ENCODE measurements at regions not wholly inside any gene's neighbourhood (a gene's known extent, or its start where the extent isn't known, plus 50 kb on each side); places are given as distances from the start of the nearest gene placed in this dataset.

DNA sequence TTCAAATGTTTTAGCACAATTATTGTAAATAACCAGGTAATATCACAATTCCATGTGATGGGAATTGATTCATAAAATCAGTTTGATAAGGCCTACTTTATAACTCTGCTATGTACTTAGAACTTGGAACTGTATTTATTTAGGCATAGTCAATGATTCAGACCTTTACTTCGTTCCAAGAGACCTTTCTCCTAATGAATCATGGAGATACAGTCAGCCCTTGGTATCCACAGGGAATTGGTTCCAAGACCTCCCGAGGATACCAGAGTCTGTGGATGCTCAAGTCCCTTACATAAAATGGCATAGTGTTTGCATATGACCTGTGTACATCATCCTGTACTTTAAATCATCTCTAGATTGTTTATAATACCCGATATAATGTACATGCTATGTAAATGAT is 60.8 kb upstream of the UMPS start:
- TF ChIP-seq, protein P1, sequence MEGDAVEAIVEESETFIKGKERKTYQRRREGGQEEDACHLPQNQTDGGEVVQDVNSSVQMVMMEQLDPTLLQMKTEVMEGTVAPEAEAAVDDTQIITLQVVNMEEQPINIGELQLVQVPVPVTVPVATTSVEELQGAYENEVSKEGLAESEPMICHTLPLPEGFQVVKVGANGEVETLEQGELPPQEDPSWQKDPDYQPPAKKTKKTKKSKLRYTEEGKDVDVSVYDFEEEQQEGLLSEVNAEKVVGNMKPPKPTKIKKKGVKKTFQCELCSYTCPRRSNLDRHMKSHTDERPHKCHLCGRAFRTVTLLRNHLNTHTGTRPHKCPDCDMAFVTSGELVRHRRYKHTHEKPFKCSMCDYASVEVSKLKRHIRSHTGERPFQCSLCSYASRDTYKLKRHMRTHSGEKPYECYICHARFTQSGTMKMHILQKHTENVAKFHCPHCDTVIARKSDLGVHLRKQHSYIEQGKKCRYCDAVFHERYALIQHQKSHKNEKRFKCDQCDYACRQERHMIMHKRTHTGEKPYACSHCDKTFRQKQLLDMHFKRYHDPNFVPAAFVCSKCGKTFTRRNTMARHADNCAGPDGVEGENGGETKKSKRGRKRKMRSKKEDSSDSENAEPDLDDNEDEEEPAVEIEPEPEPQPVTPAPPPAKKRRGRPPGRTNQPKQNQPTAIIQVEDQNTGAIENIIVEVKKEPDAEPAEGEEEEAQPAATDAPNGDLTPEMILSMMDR (IDR thresholded peaks at IDR 0.05) = no peak
- Histone ChIP-seq H3K9me3 (replicated peaks in 1 of 2; ENCODE audit: control insufficient read depth in 1 of 2, insufficient read depth in 1 of 2, low read length in 2 of 2) (no peaks in the 10 kb centered on the region), H3K27me3 (ENCODE audit: control insufficient read depth in 2 of 2, insufficient read depth in 2 of 2, low read length in 2 of 2) (no peaks in the 10 kb centered on the region), H3K4me2 (replicated peaks; ENCODE audit: extremely low read depth, low read length, poor library complexity, severe bottlenecking) (no peak overlapping the region), H4K20me1 (ENCODE audit: insufficient read depth, low read length) (no peaks in the 10 kb centered on the region), H3K27ac (ENCODE audit: low read depth in 1 of 2, low read length in 2 of 2) (no peak overlapping the region), H3K4me3 (replicated peaks in 1 of 3; ENCODE audit: low read depth in 2 of 3, low read length in 3 of 3) (no peak overlapping the region), H3K9ac (ENCODE audit: insufficient read depth, low read length, poor library complexity, severe bottlenecking) (no peak overlapping the region), H3K79me2 (ENCODE audit: insufficient read depth, low read length) (no peaks in the 10 kb centered on the region), H3K4me1 (ENCODE audit: control insufficient read depth in 1 of 2, insufficient read depth in 2 of 2, low read length in 2 of 2) (peaks cover 0 to 4% of the 10 kb centered on the region in 2 donors), H3K36me3 (replicated peaks in 1 of 2; ENCODE audit: control insufficient read depth in 1 of 2, insufficient read depth in 2 of 2, low read length in 2 of 2) (no peaks in the 10 kb centered on the region), H2AFZ (ENCODE audit: insufficient read depth, low read depth, low read length, poor library complexity, severe bottlenecking) (no peak overlapping the region)
- no peak for DNase-seq
- intact Hi-C loops (cut with micrococcal nuclease) = no loop called here
- whole genome bisulfite sequencing (ENCODE audit: insufficient coverage) = 100% methylated on average over 2 of the region's 3 CpGs
- Mint-ChIP-seq H3K27me3 (ENCODE audit: low read depth in 3 of 3) (peaks cover 3 to 5% (median 4%) of the 10 kb centered on the region in 3 donors), H3K4me1 (peaks cover 7% of the 10 kb centered on the region), H3K27ac (no peak overlapping the region), H3K9me3 (peaks cover 2 to 8% (median 4%) of the 10 kb centered on the region in 7 donors), H3K36me3 (peaks cover 0 to 2% of the 10 kb centered on the region in 2 donors), H3K4me3 (no peak overlapping the region)

DNA sequence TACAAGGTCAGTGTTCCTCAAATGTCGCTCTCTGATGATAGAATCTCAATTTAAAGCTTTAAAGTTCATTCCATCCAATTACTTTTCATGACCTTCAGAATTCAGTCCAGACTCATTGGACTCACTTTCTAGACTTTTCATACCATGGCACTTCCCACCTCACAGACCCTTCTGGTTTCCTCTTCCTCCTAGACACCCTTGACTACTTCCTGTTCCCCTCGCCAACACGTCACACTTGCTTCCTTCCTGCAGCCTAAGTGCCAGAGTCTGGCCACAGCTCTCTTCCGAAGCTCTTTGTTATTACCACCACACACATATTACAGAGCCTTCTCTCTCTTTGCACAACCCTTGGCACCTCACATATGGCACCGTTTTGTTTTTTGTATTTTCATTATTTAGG is 59.1 kb upstream of the UMPS start:
- H3K79me2 ChIP-seq (ENCODE audit: insufficient read depth, low read length) = no peaks in the 10 kb centered on the region
- Mint-ChIP-seq H3K27ac (peak overlapping the region in 2 of 7 donors; percentile 22 to 49), H3K4me3 (peak overlapping the region in 1 of 2 donors; percentile 22), H3K36me3 (peaks cover 0 to 2% of the 10 kb centered on the region in 2 donors), H3K9me3 (peaks cover 2 to 8% (median 4%) of the 10 kb centered on the region in 7 donors), H3K27me3 (ENCODE audit: low read depth in 3 of 3) (peaks cover 3 to 4% (median 3%) of the 10 kb centered on the region in 3 donors), H3K4me1 (peaks cover 7% of the 10 kb centered on the region)
- intact Hi-C loops (cut with micrococcal nuclease) = no loop called here
- H3K36me3 ChIP-seq (replicated peaks in 1 of 2; ENCODE audit: control insufficient read depth in 1 of 2, insufficient read depth in 2 of 2, low read length in 2 of 2) = no peaks in the 10 kb centered on the region
- H3K27ac ChIP-seq (ENCODE audit: low read depth in 1 of 2, low read length in 2 of 2) = no peak overlapping the region
- whole genome bisulfite sequencing (ENCODE audit: insufficient coverage) = 33% methylated on average over 3 of the region's 5 CpGs
- H3K4me3 ChIP-seq (replicated peaks in 1 of 3; ENCODE audit: low read depth in 2 of 3, low read length in 3 of 3) = no peak overlapping the region
- no peaks in the 10 kb centered on the region for H4K20me1 ChIP-seq (ENCODE audit: insufficient read depth, low read length)
- H2AFZ ChIP-seq (ENCODE audit: insufficient read depth, low read depth, low read length, poor library complexity, severe bottlenecking) = peak overlapping the region; percentile 25
- no peaks in the 10 kb centered on the region for H3K27me3 ChIP-seq (ENCODE audit: control insufficient read depth in 2 of 2, insufficient read depth in 2 of 2, low read length in 2 of 2)
- DNase-seq = peak; percentile 2 to 15 (median 5)
- H3K9ac ChIP-seq (ENCODE audit: insufficient read depth, low read length, poor library complexity, severe bottlenecking) = no peak overlapping the region
- TF ChIP-seq, protein P1 (IDR thresholded peaks at IDR 0.05) = no peak
- no peak overlapping the region for H3K4me2 ChIP-seq (replicated peaks; ENCODE audit: extremely low read depth, low read length, poor library complexity, severe bottlenecking)
- peaks cover 0 to 4% of the 10 kb centered on the region in 2 donors for H3K4me1 ChIP-seq (ENCODE audit: control insufficient read depth in 1 of 2, insufficient read depth in 2 of 2, low read length in 2 of 2)
- H3K9me3 ChIP-seq (replicated peaks in 1 of 2; ENCODE audit: control insufficient read depth in 1 of 2, insufficient read depth in 1 of 2, low read length in 2 of 2) = no peaks in the 10 kb centered on the region

Measured in CD14-positive monocyte (primary cell).